HG03280 (cell line): ENCODE measurements at regions not wholly inside any gene's neighbourhood (a gene's known extent, or its start where the extent isn't known, plus 50 kb on each side); places are given as distances from the start of the nearest gene placed in this dataset.

Source experiments
- ATAC-seq: cut with Tn5 transposase; IDR thresholded peaks from one replicate; pipeline ENCODE4 v1.9.1; 2021; ENCODE audit warnings: mild to moderate bottlenecking, moderate library complexity; ENCODE audit not compliant: unreplicated experiment

GRCh38 chr15:95968856-95969255 lies 361.6 kb upstream of the NR2F2 start:
- no peak for ATAC-seq

- ATAC-seq, result no peak
These were observed 360.2 kb upstream of the NR2F2 start for GRCh38 chr15:95970326-95970725.

- no peak for ATAC-seq
These were observed 358.4 kb upstream of the NR2F2 start for GRCh38 chr15:95972041-95972553.

GRCh38 chr15:95972812-95973211 lies 357.7 kb upstream of the NR2F2 start:
- ATAC-seq, result no peak

GRCh38 chr15:95973566-95974256 lies 356.8 kb upstream of the NR2F2 start:
- no peak for ATAC-seq

GRCh38 chr15:95975212-95975611 lies 355.3 kb upstream of the NR2F2 start:
- peak; percentile 68 for ATAC-seq

GRCh38 chr15:95979286-95979685 lies 351.2 kb upstream of the NR2F2 start:
- no peak for ATAC-seq

GRCh38 chr15:95981209-95981608 lies 349.3 kb upstream of the NR2F2 start:
- ATAC-seq, result no peak

- ATAC-seq, result no peak
These were observed 343.2 kb upstream of the NR2F2 start for GRCh38 chr15:95987299-95987698.

- no peak for ATAC-seq
These were observed 342.5 kb upstream of the NR2F2 start for GRCh38 chr15:95987886-95988573.

- no peak for ATAC-seq
These were observed 342.0 kb upstream of the NR2F2 start for GRCh38 chr15:95988574-95988887.

GRCh38 chr15:95989392-95989791 lies 341.1 kb upstream of the NR2F2 start:
- ATAC-seq, result no peak

GRCh38 chr15:95990833-95991232 lies 339.7 kb upstream of the NR2F2 start:
- ATAC-seq, result no peak

- no peak for ATAC-seq
These were observed 336.1 kb upstream of the NR2F2 start for GRCh38 chr15:95994418-95994817.

- ATAC-seq, result no peak
These were observed 334.9 kb upstream of the NR2F2 start for GRCh38 chr15:95995375-95996168.

GRCh38 chr15:95996494-95996893 lies 334.0 kb upstream of the NR2F2 start:
- no peak for ATAC-seq

- no peak for ATAC-seq
These were observed 331.6 kb upstream of the NR2F2 start for GRCh38 chr15:95998935-95999334.

GRCh38 chr15:96002890-96003859 lies 327.3 kb upstream of the NR2F2 start:
- no peak for ATAC-seq

- no peak for ATAC-seq
These were observed 324.6 kb upstream of the NR2F2 start for GRCh38 chr15:96005906-96006305.

GRCh38 chr15:96011136-96011535 lies 319.4 kb upstream of the NR2F2 start:
- ATAC-seq, result no peak

- no peak for ATAC-seq
These were observed 315.6 kb upstream of the NR2F2 start for GRCh38 chr15:96014939-96015338.
